Ovary (tissue), 3 donors: ENCODE measurements at regions not wholly inside any gene's neighbourhood (a gene's known extent, or its start where the extent isn't known, plus 50 kb on each side); places are given as distances from the start of the nearest gene placed in this dataset.

Experiments used
- EP300 ChIP-seq: sonication (generic); formaldehyde crosslinking; IDR thresholded peaks from one replicate; pipeline ENCODE4 v1.6.1; 2017; ENCODE audit warnings: antibody characterized with exemption
- POLR2A ChIP-seq: fragments of 450-650 bp; IDR thresholded peaks from one replicate; pipeline ENCODE4 v1.6.1; 2017; ENCODE audit warnings: antibody characterized with exemption, mild to moderate bottlenecking, moderate library complexity
- TF ChIP-seq, protein P1 (sequence below), 3 donors: fragments of 450-650 bp in 2 of 3; fragments of 200-600 bp in 1 of 3; IDR thresholded peaks; one replicate each; pipeline versions ENCODE4 v1.5.1 to v1.8.0; 2016 to 2022; ENCODE audit warnings: antibody characterized with exemption in 3 of 3, mild to moderate bottlenecking in 1 of 3
- donor health status: DM: no; HTN: no; CAD: no.

DNA sequence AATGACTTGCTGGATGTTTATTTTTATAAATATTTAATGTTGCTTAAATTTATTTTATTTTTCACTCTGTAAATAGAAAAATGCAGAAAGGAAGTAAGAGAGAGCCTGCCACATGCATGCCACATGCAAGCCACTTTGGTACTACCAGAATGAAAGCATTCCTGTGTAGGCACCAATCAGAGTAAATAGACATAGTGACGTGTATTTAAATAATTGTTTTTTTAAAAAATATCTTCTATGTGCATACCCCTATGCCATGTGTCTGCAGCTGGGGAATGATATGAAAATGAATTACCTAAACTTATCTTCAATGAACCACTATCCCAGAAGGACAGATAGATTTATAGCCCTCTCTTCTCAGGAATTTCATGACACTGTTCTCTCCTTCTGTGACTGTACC is 651.5 kb upstream of the RIOK2 start:
- TF ChIP-seq, protein P1, sequence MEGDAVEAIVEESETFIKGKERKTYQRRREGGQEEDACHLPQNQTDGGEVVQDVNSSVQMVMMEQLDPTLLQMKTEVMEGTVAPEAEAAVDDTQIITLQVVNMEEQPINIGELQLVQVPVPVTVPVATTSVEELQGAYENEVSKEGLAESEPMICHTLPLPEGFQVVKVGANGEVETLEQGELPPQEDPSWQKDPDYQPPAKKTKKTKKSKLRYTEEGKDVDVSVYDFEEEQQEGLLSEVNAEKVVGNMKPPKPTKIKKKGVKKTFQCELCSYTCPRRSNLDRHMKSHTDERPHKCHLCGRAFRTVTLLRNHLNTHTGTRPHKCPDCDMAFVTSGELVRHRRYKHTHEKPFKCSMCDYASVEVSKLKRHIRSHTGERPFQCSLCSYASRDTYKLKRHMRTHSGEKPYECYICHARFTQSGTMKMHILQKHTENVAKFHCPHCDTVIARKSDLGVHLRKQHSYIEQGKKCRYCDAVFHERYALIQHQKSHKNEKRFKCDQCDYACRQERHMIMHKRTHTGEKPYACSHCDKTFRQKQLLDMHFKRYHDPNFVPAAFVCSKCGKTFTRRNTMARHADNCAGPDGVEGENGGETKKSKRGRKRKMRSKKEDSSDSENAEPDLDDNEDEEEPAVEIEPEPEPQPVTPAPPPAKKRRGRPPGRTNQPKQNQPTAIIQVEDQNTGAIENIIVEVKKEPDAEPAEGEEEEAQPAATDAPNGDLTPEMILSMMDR (IDR thresholded peaks at IDR 0.05) = no peak
- no peak for TF ChIP-seq POLR2A
- no peak for TF ChIP-seq EP300
